SK-N-MC (cell line): ENCODE measurements at regions not wholly inside any gene's neighbourhood (a gene's known extent, or its start where the extent isn't known, plus 50 kb on each side); places are given as distances from the start of the nearest gene placed in this dataset.

ENCODE experiments used
- EZH2 ChIP-seq: fragments of 200-600 bp; sonication (generic); IDR thresholded peaks from one replicate; pipeline ENCODE4 v1.6.1; 2017; ENCODE audit warnings: antibody characterized with exemption
- FOXP2 ChIP-seq: optimal IDR thresholded peaks from 2 replicates; pipeline ENCODE3; 2011; ENCODE audit warnings: mild to moderate bottlenecking, moderate library complexity; ENCODE audit not compliant: insufficient read depth; ENCODE audit errors: extremely low read length, control extremely low read depth
- POLR2AphosphoS5 ChIP-seq: IDR thresholded peaks from 2 replicates; pipeline ENCODE4 v1.6.1; 2012; ENCODE audit warnings: mild to moderate bottlenecking, low read depth, low read length, borderline replicate concordance

GRCh38 chr4:117514391-117515175 is 429.2 kb upstream of the TRAM1L1 start:
- TF ChIP-seq EZH2 = no peak
- TF ChIP-seq POLR2AphosphoS5 = no peak
- TF ChIP-seq FOXP2 = no peak
